ENCODE measurements at regions not wholly inside any gene's neighbourhood (a gene's known extent, or its start where the extent isn't known, plus 50 kb on each side); places are given as distances from the start of the nearest gene placed in this dataset.

- H3K4me2 ChIP-seq (ENCODE audit: insufficient read depth, low read length) = no peak overlapping the region
- TF ChIP-seq, protein P1, sequence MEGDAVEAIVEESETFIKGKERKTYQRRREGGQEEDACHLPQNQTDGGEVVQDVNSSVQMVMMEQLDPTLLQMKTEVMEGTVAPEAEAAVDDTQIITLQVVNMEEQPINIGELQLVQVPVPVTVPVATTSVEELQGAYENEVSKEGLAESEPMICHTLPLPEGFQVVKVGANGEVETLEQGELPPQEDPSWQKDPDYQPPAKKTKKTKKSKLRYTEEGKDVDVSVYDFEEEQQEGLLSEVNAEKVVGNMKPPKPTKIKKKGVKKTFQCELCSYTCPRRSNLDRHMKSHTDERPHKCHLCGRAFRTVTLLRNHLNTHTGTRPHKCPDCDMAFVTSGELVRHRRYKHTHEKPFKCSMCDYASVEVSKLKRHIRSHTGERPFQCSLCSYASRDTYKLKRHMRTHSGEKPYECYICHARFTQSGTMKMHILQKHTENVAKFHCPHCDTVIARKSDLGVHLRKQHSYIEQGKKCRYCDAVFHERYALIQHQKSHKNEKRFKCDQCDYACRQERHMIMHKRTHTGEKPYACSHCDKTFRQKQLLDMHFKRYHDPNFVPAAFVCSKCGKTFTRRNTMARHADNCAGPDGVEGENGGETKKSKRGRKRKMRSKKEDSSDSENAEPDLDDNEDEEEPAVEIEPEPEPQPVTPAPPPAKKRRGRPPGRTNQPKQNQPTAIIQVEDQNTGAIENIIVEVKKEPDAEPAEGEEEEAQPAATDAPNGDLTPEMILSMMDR (IDR thresholded peaks at IDR 0.05; ENCODE audit: extremely low read depth, low read depth, low read length) = no peak
Observed at GRCh38 chr12:124208489-124208888, 86.4 kb upstream of the RFLNA start.

GRCh38 chr12:124210991-124211577, 83.8 kb upstream of the RFLNA start:
- Histone ChIP-seq H3K36me3 (ENCODE audit: insufficient read depth, low read length) (no peaks in the 10 kb centered on the region), H3K4me3 (ENCODE audit: insufficient read depth, low read length) (no peak overlapping the region), H3K4me2 (ENCODE audit: insufficient read depth, low read length) (no peak overlapping the region), H2AFZ (ENCODE audit: low read length) (no peak overlapping the region), H3K9me3 (ENCODE audit: low read depth, low read length) (peaks cover 3% of the 10 kb centered on the region), H3K27me3 (ENCODE audit: insufficient read depth, low read length) (peaks cover 15% of the 10 kb centered on the region), H3K4me1 (ENCODE audit: insufficient read depth, low read length) (no peaks in the 10 kb centered on the region), H3K79me2 (ENCODE audit: insufficient read depth, low read length) (no peaks in the 10 kb centered on the region), H3K27ac (ENCODE audit: low read depth, low read length) (no peak overlapping the region), H4K20me1 (ENCODE audit: insufficient read depth, low read length) (no peaks in the 10 kb centered on the region)
- DNase-seq (ENCODE audit: insufficient read length, low spot score, missing footprints) = no peak
- TF ChIP-seq, protein P1 (IDR thresholded peaks at IDR 0.05; ENCODE audit: extremely low read depth, low read depth, low read length) = no peak

More at GRCh38 chr12:124208489-124208888, 86.4 kb upstream of the RFLNA start:
- Histone ChIP-seq H3K4me1 (ENCODE audit: insufficient read depth, low read length) (no peaks in the 10 kb centered on the region), H3K27ac (ENCODE audit: low read depth, low read length) (no peak overlapping the region), H3K27me3 (ENCODE audit: insufficient read depth, low read length) (peaks cover 19% of the 10 kb centered on the region), H3K9me3 (ENCODE audit: low read depth, low read length) (no peaks in the 10 kb centered on the region), H3K4me3 (ENCODE audit: insufficient read depth, low read length) (no peak overlapping the region), H3K79me2 (ENCODE audit: insufficient read depth, low read length) (no peaks in the 10 kb centered on the region), H4K20me1 (ENCODE audit: insufficient read depth, low read length) (no peaks in the 10 kb centered on the region), H2AFZ (ENCODE audit: low read length) (no peak overlapping the region), H3K36me3 (ENCODE audit: insufficient read depth, low read length) (no peaks in the 10 kb centered on the region)
- no peak for DNase-seq (ENCODE audit: insufficient read length, low spot score, missing footprints)

DNA sequence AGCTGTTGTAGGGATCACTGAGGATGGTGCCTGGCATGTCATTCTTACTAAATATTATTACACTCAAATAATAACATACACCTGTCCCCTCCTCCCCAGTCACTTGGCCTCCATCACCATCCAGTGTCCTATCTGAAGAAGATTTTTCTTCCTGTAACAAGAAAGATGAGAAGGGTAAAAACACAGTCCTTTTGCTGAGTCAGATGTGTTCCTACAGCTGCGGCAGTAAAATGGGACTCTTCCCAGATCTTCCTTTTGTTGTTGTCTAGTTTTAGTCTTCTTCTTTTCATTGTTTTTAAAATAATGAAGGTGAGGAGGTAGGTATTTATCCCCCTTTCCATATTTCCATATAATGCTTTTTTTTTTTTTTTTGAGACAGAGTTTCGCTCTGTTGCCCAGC, 83.1 kb upstream of the RFLNA start:
- Histone ChIP-seq H4K20me1 (ENCODE audit: insufficient read depth, low read length) (no peaks in the 10 kb centered on the region), H2AFZ (ENCODE audit: low read length) (no peak overlapping the region), H3K27ac (ENCODE audit: low read depth, low read length) (no peak overlapping the region), H3K4me2 (ENCODE audit: insufficient read depth, low read length) (no peak overlapping the region), H3K4me1 (ENCODE audit: insufficient read depth, low read length) (no peaks in the 10 kb centered on the region), H3K9me3 (ENCODE audit: low read depth, low read length) (peaks cover 3% of the 10 kb centered on the region), H3K4me3 (ENCODE audit: insufficient read depth, low read length) (no peak overlapping the region), H3K27me3 (ENCODE audit: insufficient read depth, low read length) (peaks cover 10% of the 10 kb centered on the region), H3K36me3 (ENCODE audit: insufficient read depth, low read length) (no peaks in the 10 kb centered on the region), H3K79me2 (ENCODE audit: insufficient read depth, low read length) (no peaks in the 10 kb centered on the region)
- DNase-seq (ENCODE audit: insufficient read length, low spot score, missing footprints) = no peak
- TF ChIP-seq, protein P1 (IDR thresholded peaks at IDR 0.05; ENCODE audit: extremely low read depth, low read depth, low read length) = no peak

DNA sequence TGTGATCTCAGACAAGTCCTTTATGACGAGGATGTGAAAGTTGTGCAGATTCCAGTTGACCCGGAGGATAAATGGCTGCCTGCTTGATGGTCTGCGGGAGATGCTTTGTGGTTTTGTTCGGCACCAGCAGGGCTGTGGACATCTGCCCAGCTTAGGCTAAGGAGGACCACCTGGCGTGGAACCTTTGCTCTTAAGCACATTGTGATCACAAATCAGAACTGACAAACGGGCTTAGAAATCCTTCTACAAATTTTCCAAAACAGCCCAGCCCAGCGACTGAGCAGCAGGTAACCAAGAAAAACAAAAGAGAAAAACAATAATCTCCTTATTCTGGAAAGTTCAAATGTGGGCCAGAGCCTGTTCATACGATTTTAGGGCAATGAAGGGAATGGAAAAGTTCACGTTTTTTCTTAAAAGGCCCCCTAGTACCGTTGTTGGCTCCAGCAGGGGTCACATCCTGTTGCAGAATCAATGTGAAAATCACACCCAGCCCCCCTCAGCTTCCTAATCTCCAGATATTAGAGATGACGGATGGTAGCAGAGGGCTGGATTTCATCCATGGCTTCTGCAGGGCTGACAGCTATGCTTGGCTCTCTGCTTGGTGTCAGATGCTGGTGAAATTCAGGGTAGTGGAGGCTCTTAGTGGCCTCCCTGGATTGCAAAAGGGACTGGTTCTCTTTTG, 81.1 kb upstream of the RFLNA start:
- Histone ChIP-seq H3K27ac (ENCODE audit: low read depth, low read length) (no peak overlapping the region), H3K9me3 (ENCODE audit: low read depth, low read length) (peaks cover 3% of the 10 kb centered on the region), H3K79me2 (ENCODE audit: insufficient read depth, low read length) (no peaks in the 10 kb centered on the region), H3K4me1 (ENCODE audit: insufficient read depth, low read length) (peaks cover 8% of the 10 kb centered on the region), H4K20me1 (ENCODE audit: insufficient read depth, low read length) (no peaks in the 10 kb centered on the region), H3K4me3 (ENCODE audit: insufficient read depth, low read length) (no peak overlapping the region), H3K27me3 (ENCODE audit: insufficient read depth, low read length) (no peaks in the 10 kb centered on the region), H2AFZ (ENCODE audit: low read length) (no peak overlapping the region), H3K36me3 (ENCODE audit: insufficient read depth, low read length) (no peaks in the 10 kb centered on the region), H3K4me2 (ENCODE audit: insufficient read depth, low read length) (no peak overlapping the region)
- no peak for DNase-seq (ENCODE audit: insufficient read length, low spot score, missing footprints)
- TF ChIP-seq, protein P1 (IDR thresholded peaks at IDR 0.05; ENCODE audit: extremely low read depth, low read depth, low read length) = no peak
